GM23338 (cell line): ENCODE measurements at regions not wholly inside any gene's neighbourhood (a gene's known extent, or its start where the extent isn't known, plus 50 kb on each side); places are given as distances from the start of the nearest gene placed in this dataset.

Source experiments
- ATAC-seq: fragments of 200-7000 bp; cut with Tn5 transposase; 3 replicates; pipeline ENCODE4 v1.9.1; 2020
- DNase-seq: peaks from one replicate; pipeline ENCODE4 v3.0.0-alpha.2; 2015; ENCODE audit warnings: low spot score
- H2AFZ ChIP-seq: fragments of 200-600 bp; sonication (generic); 2 replicates; pipeline ENCODE4 v1.8.0; 2016; ENCODE audit warnings: antibody characterized with exemption, mild to moderate bottlenecking, moderate library complexity
- H3F3A ChIP-seq: fragments of 200-600 bp; sonication (generic); replicated peaks from 2 replicates; pipeline ENCODE4 v1.8.0; 2017; ENCODE audit warnings: antibody characterized with exemption, mixed run types, low read depth
- H3K27ac ChIP-seq: fragments of 200-600 bp; sonication (generic); 2 replicates; pipeline ENCODE4 v1.6.1; 2016; ENCODE audit warnings: low read depth
- H3K27me3 ChIP-seq: fragments of 200-600 bp; sonication (generic); 2 replicates; pipeline ENCODE4 v1.8.0; 2016; ENCODE audit warnings: mild to moderate bottlenecking, mixed run types, moderate library complexity; ENCODE audit not compliant: insufficient read depth
- H3K36me3 ChIP-seq: fragments of 200-600 bp; sonication (generic); 2 replicates; pipeline ENCODE4 v1.8.0; 2016; ENCODE audit warnings: mild to moderate bottlenecking; ENCODE audit not compliant: insufficient read depth
- H3K4me1 ChIP-seq: fragments of 200-600 bp; sonication (generic); 2 replicates; pipeline ENCODE4 v1.8.0; 2016; ENCODE audit warnings: mild to moderate bottlenecking, moderate library complexity; ENCODE audit not compliant: insufficient read depth
- H3K4me2 ChIP-seq: fragments of 200-600 bp; sonication (generic); 2 replicates; pipeline ENCODE4 v1.7.1; 2017; ENCODE audit warnings: mixed run types
- H3K4me3 ChIP-seq: fragments of 200-600 bp; sonication (generic); 2 replicates; pipeline ENCODE4 v1.6.1; 2016; ENCODE audit warnings: mixed run types
- H3K79me2 ChIP-seq: fragments of 200-600 bp; sonication (generic); replicated peaks from 2 replicates; pipeline ENCODE4 v1.8.0; 2017; ENCODE audit warnings: mild to moderate bottlenecking; ENCODE audit not compliant: insufficient read depth
- H3K9me2 ChIP-seq: fragments of 200-600 bp; sonication (generic); 2 replicates; pipeline ENCODE4 v1.8.0; 2017; ENCODE audit not compliant: insufficient read depth
- H4K20me1 ChIP-seq: fragments of 200-600 bp; sonication (generic); replicated peaks from 2 replicates; pipeline ENCODE4 v1.8.0; 2017; ENCODE audit warnings: mild to moderate bottlenecking; ENCODE audit not compliant: insufficient read depth
- H3K27ac Mint-ChIP-seq: 2 replicates; pipeline ENCODE4 v1.8.0; 2020; ENCODE audit warnings: inconsistent platforms, mild to moderate bottlenecking, moderate library complexity, mixed read lengths
- H3K27me3 Mint-ChIP-seq: 3 replicates; pipeline ENCODE4 v1.8.0; 2022; ENCODE audit warnings: low read depth, mild to moderate bottlenecking, moderate library complexity, mixed read lengths, inconsistent platforms; ENCODE audit not compliant: insufficient read depth, poor library complexity
- H3K36me3 Mint-ChIP-seq: 3 replicates; pipeline ENCODE4 v1.8.0; 2021; ENCODE audit warnings: low read depth, mild to moderate bottlenecking, inconsistent platforms, moderate library complexity, mixed read lengths
- H3K4me1 Mint-ChIP-seq: 3 replicates; pipeline ENCODE4 v1.8.0; 2020; ENCODE audit warnings: mild to moderate bottlenecking, inconsistent platforms, mixed read lengths
- H3K4me3 Mint-ChIP-seq: 3 replicates; pipeline ENCODE4 v1.8.0; 2021; ENCODE audit warnings: moderate library complexity, mild to moderate bottlenecking, inconsistent platforms, mixed read lengths
- H3K9me3 Mint-ChIP-seq: 3 replicates; pipeline ENCODE4 v1.8.0; 2020; ENCODE audit warnings: moderate library complexity, mild to moderate bottlenecking, inconsistent platforms, mixed read lengths
- CREB1 ChIP-seq: fragments of 250-450 bp; sonication (Bioruptor Pico); IDR thresholded peaks from 2 replicates; pipeline ENCODE4 v1.5.0; 2020; ENCODE audit warnings: low read depth, mild to moderate bottlenecking, moderate library complexity
- CTCF ChIP-seq, 2 experiments: fragments of 200-600 bp in 1 of 2; sonication (generic) in 1 of 2; conservative IDR thresholded peaks; 2 replicates each; pipeline versions ENCODE4 v1.5.1 to v1.6.1; 2016 to 2017; ENCODE audit warnings: antibody characterized with exemption in 2 of 2, low read depth in 2 of 2, mild to moderate bottlenecking in 2 of 2, moderate library complexity in 1 of 2
- ETS1 ChIP-seq: IDR thresholded peaks from 2 replicates; pipeline ENCODE4 v1.6.1; 2016; ENCODE audit warnings: antibody characterized with exemption
- EZH2 ChIP-seq: fragments of 200-600 bp; sonication (generic); IDR thresholded peaks from one replicate; pipeline ENCODE4 v1.8.0; 2017; ENCODE audit warnings: antibody characterized with exemption, mild to moderate bottlenecking, low read depth; ENCODE audit not compliant: unreplicated experiment
- EZH2phosphoT487 ChIP-seq: fragments of 200-600 bp; sonication (generic); IDR thresholded peaks from one replicate; pipeline ENCODE4 v1.8.1; 2018; ENCODE audit warnings: antibody characterized with exemption; ENCODE audit not compliant: unreplicated experiment
- JUNB ChIP-seq: IDR thresholded peaks from one replicate; pipeline ENCODE4 v1.6.1; 2016; ENCODE audit warnings: antibody characterized with exemption; ENCODE audit not compliant: unreplicated experiment
- NANOG ChIP-seq: IDR thresholded peaks from 2 replicates; pipeline ENCODE4 v1.6.1; 2016; ENCODE audit warnings: antibody characterized with exemption, borderline replicate concordance
- POLR2AphosphoS5 ChIP-seq: IDR thresholded peaks from 2 replicates; pipeline ENCODE4 v1.6.1; 2016; ENCODE audit warnings: antibody characterized with exemption, low read depth
- STAT1 ChIP-seq: IDR thresholded peaks from one replicate; pipeline ENCODE4 v1.6.1; 2016; ENCODE audit warnings: antibody characterized with exemption; ENCODE audit not compliant: unreplicated experiment
- ZNF114 ChIP-seq: fragments of 250-450 bp; sonication (Bioruptor Pico); IDR thresholded peaks from 2 replicates; pipeline ENCODE4 v1.5.0; 2020; ENCODE audit warnings: mild to moderate bottlenecking, moderate library complexity
- ZNF331 ChIP-seq: fragments of 250-450 bp; sonication (Bioruptor Pico); IDR thresholded peaks from 2 replicates; pipeline ENCODE4 v1.5.0; 2020; ENCODE audit warnings: low read depth, mild to moderate bottlenecking, moderate library complexity
- TF ChIP-seq, protein P1 (sequence below): fragments of 250-450 bp; sonication (Bioruptor Pico); IDR thresholded peaks from 2 replicates; pipeline ENCODE4 v1.5.0; 2020; ENCODE audit warnings: mild to moderate bottlenecking, moderate library complexity
- TF ChIP-seq, protein P2 (sequence below): IDR thresholded peaks from one replicate; pipeline ENCODE4 v1.6.1; 2018; ENCODE audit warnings: antibody characterized with exemption; ENCODE audit not compliant: unreplicated experiment

- Mint-ChIP-seq H3K27me3 (no peaks in the 10 kb centered on the region), H3K36me3 (no peaks in the 10 kb centered on the region), H3K4me1 (peaks cover 37% of the 10 kb centered on the region), H3K4me3 (no peak overlapping the region), H3K27ac (no peak overlapping the region), H3K9me3 (no peaks in the 10 kb centered on the region)
- Histone ChIP-seq H2AFZ (peak overlapping the region; percentile 56; the same call in 1 of the 2 replicates), H3K4me2 (no peak overlapping the region), H3K4me3 (no peak overlapping the region), H4K20me1 (no peaks in the 10 kb centered on the region), H3K79me2 (no peaks in the 10 kb centered on the region), H3K4me1 (peaks cover 20% of the 10 kb centered on the region), H3K27ac (no peak overlapping the region), H3F3A (no peaks in the 10 kb centered on the region), H3K36me3 (no peaks in the 10 kb centered on the region), H3K9me2 (no peaks in the 10 kb centered on the region), H3K27me3 (no peaks in the 10 kb centered on the region)
- ATAC-seq (no peak), DNase-seq (no peak)
- TF ChIP-seq EZH2phosphoT487 (no peak), ETS1 (no peak), ZNF331 (no peak), CREB1 (CRISPR knock-in tag) (no peak), ZNF114 (no peak), POLR2AphosphoS5 (no peak), EZH2 (no peak), CTCF (conservative IDR thresholded peaks at IDR 0.05; ENCODE audit: low read depth in 2 of 2) (no peak), NANOG (no peak), JUNB (no peak), STAT1 (no peak)
- TF ChIP-seq, protein P1, sequence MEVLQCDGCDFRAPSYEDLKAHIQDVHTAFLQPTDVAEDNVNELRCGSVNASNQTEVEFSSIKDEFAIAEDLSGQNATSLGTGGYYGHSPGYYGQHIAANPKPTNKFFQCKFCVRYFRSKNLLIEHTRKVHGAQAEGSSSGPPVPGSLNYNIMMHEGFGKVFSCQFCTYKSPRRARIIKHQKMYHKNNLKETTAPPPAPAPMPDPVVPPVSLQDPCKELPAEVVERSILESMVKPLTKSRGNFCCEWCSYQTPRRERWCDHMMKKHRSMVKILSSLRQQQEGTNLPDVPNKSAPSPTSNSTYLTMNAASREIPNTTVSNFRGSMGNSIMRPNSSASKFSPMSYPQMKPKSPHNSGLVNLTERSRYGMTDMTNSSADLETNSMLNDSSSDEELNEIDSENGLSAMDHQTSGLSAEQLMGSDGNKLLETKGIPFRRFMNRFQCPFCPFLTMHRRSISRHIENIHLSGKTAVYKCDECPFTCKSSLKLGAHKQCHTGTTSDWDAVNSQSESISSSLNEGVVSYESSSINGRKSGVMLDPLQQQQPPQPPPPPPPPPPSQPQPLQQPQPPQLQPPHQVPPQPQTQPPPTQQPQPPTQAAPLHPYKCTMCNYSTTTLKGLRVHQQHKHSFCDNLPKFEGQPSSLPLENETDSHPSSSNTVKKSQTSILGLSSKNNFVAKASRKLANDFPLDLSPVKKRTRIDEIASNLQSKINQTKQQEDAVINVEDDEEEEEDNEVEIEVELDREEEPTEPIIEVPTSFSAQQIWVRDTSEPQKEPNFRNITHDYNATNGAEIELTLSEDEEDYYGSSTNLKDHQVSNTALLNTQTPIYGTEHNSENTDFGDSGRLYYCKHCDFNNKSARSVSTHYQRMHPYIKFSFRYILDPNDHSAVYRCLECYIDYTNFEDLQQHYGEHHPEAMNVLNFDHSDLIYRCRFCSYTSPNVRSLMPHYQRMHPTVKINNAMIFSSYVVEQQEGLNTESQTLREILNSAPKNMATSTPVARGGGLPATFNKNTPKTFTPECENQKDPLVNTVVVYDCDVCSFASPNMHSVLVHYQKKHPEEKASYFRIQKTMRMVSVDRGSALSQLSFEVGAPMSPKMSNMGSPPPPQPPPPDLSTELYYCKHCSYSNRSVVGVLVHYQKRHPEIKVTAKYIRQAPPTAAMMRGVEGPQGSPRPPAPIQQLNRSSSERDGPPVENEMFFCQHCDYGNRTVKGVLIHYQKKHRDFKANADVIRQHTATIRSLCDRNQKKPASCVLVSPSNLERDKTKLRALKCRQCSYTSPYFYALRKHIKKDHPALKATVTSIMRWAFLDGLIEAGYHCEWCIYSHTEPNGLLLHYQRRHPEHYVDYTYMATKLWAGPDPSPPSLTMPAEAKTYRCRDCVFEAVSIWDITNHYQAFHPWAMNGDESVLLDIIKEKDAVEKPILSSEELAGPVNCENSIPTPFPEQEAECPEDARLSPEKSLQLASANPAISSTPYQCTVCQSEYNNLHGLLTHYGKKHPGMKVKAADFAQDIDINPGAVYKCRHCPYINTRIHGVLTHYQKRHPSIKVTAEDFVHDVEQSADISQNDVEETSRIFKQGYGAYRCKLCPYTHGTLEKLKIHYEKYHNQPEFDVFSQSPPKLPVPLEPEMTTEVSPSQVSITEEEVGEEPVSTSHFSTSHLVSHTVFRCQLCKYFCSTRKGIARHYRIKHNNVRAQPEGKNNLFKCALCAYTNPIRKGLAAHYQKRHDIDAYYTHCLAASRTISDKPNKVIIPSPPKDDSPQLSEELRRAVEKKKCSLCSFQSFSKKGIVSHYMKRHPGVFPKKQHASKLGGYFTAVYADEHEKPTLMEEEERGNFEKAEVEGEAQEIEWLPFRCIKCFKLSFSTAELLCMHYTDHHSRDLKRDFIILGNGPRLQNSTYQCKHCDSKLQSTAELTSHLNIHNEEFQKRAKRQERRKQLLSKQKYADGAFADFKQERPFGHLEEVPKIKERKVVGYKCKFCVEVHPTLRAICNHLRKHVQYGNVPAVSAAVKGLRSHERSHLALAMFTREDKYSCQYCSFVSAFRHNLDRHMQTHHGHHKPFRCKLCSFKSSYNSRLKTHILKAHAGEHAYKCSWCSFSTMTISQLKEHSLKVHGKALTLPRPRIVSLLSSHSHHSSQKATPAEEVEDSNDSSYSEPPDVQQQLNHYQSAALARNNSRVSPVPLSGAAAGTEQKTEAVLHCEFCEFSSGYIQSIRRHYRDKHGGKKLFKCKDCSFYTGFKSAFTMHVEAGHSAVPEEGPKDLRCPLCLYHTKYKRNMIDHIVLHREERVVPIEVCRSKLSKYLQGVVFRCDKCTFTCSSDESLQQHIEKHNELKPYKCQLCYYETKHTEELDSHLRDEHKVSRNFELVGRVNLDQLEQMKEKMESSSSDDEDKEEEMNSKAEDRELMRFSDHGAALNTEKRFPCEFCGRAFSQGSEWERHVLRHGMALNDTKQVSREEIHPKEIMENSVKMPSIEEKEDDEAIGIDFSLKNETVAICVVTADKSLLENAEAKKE (CRISPR knock-in tag): no peak
- TF ChIP-seq, protein P2, sequence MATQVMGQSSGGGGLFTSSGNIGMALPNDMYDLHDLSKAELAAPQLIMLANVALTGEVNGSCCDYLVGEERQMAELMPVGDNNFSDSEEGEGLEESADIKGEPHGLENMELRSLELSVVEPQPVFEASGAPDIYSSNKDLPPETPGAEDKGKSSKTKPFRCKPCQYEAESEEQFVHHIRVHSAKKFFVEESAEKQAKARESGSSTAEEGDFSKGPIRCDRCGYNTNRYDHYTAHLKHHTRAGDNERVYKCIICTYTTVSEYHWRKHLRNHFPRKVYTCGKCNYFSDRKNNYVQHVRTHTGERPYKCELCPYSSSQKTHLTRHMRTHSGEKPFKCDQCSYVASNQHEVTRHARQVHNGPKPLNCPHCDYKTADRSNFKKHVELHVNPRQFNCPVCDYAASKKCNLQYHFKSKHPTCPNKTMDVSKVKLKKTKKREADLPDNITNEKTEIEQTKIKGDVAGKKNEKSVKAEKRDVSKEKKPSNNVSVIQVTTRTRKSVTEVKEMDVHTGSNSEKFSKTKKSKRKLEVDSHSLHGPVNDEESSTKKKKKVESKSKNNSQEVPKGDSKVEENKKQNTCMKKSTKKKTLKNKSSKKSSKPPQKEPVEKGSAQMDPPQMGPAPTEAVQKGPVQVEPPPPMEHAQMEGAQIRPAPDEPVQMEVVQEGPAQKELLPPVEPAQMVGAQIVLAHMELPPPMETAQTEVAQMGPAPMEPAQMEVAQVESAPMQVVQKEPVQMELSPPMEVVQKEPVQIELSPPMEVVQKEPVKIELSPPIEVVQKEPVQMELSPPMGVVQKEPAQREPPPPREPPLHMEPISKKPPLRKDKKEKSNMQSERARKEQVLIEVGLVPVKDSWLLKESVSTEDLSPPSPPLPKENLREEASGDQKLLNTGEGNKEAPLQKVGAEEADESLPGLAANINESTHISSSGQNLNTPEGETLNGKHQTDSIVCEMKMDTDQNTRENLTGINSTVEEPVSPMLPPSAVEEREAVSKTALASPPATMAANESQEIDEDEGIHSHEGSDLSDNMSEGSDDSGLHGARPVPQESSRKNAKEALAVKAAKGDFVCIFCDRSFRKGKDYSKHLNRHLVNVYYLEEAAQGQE: no peak
These were observed 888.4 kb downstream of the BCL11A start for GRCh38 chr2:59665021-59665420.
